Epithelial cell of esophagus (primary cell): ENCODE measurements at regions not wholly inside any gene's neighbourhood (a gene's known extent, or its start where the extent isn't known, plus 50 kb on each side); places are given as distances from the start of the nearest gene placed in this dataset.

ENCODE experiments used
- DNase-seq: peaks from one replicate; pipeline ENCODE4 v3.0.0; 2010; ENCODE audit warnings: low read depth
- H3K4me3 ChIP-seq: 2 replicates; pipeline ENCODE4 v1.5.1; 2011; ENCODE audit warnings: mild to moderate bottlenecking, low read length, control low read depth
- TF ChIP-seq, protein P1 (sequence below): IDR thresholded peaks from 2 replicates; pipeline ENCODE4 v1.5.1; 2011; ENCODE audit warnings: low read depth, mild to moderate bottlenecking, low read length, control low read depth, inconsistent platforms; ENCODE audit not compliant: insufficient read depth; ENCODE audit errors: missing control alignments

DNA sequence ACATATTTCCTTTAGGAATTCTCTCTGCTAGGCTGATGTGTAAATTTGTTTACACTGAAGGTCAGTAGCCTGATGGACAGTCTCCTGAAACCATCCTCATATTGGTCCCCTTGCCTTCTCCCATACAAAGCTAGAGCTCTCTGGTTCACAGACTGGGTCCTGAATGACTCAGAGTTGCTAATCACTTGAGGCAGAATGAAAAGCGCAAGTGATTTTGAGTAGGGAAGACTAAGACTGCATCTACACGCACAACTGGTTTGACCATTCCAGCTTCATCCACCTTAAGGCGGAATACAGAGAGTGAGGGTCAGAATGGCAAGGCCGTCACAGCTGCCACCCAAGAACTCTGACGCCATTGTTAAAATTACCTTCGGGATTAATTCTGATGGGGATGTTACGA, 70.2 kb upstream of the KIF26B start:
- DNase-seq = peak; percentile 55
- TF ChIP-seq, protein P1, sequence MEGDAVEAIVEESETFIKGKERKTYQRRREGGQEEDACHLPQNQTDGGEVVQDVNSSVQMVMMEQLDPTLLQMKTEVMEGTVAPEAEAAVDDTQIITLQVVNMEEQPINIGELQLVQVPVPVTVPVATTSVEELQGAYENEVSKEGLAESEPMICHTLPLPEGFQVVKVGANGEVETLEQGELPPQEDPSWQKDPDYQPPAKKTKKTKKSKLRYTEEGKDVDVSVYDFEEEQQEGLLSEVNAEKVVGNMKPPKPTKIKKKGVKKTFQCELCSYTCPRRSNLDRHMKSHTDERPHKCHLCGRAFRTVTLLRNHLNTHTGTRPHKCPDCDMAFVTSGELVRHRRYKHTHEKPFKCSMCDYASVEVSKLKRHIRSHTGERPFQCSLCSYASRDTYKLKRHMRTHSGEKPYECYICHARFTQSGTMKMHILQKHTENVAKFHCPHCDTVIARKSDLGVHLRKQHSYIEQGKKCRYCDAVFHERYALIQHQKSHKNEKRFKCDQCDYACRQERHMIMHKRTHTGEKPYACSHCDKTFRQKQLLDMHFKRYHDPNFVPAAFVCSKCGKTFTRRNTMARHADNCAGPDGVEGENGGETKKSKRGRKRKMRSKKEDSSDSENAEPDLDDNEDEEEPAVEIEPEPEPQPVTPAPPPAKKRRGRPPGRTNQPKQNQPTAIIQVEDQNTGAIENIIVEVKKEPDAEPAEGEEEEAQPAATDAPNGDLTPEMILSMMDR = no peak
- H3K4me3 ChIP-seq = no peak overlapping the region

DNA sequence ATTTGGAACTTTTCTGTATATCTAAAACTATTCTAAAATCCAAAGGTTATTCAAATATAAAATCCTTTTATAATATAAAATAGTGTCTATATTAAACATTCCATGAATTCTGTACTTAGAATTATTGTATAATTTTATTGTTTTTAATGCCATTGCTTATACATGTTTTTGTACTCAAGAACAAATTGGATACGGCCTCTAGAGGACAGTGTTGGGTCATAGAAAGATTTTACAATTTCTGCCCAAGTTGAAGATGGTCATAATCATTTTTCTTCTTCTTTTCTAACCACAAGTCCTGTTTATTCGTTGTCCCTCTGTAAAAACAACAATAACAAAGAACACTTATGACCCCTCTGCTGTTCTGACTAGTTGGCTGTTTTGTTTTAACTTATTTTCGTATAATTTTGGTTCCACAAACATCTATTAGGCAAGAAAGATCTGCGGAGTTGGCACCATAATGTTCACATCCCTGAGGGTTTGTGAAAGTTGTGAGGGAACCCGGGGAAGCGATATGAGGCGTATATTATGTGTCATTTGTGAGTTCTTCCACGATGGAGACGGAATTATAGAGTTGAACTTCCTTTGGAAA, 75.7 kb upstream of the KIF26B start:
- TF ChIP-seq, protein P1 = peak; percentile 74

DNA sequence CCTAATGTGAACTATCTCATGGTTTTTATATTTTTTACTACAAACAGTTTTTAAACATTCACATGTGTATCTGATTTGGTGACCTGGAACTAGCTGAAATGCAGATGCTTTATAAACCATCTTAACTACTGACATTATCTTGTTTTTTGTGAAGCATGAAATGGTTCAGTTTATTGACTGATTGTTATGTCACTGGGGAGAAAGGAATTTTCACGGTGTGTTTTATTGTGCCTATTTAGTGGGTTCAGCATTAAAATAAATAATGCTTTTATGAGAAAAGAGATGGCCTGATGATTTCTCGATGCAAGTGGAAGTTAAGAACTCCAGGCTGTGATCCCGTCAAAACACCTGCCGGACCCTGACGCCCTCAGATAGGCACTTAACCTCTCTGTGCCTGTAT, 79.9 kb upstream of the KIF26B start:
- H3K4me3 ChIP-seq = no peak overlapping the region
- TF ChIP-seq, protein P1 = no peak
- no peak for DNase-seq

More for the DNA sequence above, 75.7 kb upstream of the KIF26B start:
- H3K4me3 ChIP-seq = no peak overlapping the region
- peak; percentile 73 for DNase-seq

DNA sequence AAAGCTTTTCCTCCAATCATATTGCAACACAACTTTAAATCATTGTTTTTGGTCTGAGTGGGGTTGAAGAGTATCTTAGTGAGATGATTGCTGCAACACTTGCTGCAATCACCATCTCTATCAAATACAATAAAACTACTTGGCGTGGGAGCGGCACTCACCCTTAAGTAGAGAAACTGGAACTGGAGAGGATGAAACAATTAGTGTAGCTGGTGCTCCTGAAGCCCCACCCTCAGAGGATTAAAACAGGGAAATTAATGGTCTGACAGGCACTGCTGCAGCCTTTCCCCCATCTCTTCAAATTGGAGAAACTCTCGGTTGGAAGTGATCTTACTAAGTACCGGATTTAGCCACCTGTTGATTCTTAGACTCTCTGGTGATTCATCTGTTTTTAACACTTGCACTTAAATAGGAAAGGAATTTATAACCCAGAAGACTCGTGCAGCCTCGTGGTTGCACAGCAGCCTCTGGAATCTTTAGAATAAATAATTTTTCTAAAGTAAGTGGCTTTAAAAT, 80.5 kb upstream of the KIF26B start:
- H3K4me3 ChIP-seq = no peak overlapping the region
- TF ChIP-seq, protein P1 = no peak
- peak; percentile 44 for DNase-seq

DNA sequence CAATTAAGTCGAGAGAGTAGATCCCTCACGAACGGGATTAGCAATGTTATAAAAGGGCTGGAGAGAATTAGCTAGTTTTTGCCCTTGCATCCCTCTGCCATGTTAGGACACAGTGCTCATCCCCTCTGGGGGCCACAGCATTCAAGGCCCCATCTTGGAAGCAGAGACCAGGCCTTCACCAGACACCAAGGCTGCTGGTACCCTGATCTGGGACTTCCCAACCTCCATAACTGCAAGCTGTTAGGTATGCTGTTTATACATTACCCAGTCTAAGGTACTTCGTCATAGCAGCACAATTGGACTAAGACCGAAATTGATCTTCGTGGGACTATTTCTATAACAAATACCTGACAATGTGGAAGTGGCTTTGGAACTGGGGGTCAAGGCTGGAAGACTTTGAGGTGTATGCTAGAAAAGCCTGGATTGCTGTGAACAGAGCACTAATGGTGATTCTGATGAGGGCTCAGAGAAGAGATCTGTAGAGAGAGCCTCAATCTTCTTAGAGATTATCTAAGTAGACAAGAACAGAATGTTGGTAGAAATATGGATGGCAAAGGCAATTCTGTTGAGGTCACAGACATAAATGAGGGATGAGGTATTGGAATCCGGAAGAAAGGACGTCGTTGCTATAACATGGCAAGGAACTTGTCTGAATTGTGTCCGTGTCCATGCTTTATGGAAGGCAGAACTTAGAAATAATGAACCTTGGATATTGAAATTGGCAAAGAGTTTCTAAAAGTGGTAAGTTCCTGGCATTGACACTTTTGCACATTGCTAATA, 83.8 kb upstream of the KIF26B start:
- DNase-seq = no peak
- no peak overlapping the region for H3K4me3 ChIP-seq
- TF ChIP-seq, protein P1 = no peak

DNA sequence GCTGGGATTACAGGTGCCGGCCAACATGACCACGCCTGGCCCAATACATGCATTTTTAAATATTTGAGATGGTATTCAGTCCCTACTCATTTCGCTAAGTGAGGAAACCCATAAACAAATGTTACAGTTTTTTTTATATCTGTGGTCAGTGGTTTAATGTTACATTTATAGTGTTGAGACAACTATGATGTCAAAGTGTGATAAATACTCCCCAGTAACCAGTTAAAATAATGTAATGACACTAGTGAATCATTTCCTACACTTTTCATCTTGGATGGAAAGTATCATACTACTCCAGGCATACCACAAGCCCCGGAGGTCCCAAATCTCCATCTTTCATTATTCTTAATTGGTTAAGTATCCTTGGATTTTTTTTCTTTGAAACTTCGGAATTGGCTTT, 87.5 kb upstream of the KIF26B start:
- no peak for DNase-seq
- no peak overlapping the region for H3K4me3 ChIP-seq
- TF ChIP-seq, protein P1 = no peak
